Endothelial cell (in vitro differentiated cells): ENCODE measurements at regions not wholly inside any gene's neighbourhood (a gene's known extent, or its start where the extent isn't known, plus 50 kb on each side); places are given as distances from the start of the nearest gene placed in this dataset.

Experiments
- DNase-seq: peaks from one replicate; pipeline ENCODE4 v3.0.0; 2021; ENCODE audit warnings: low spot score
- H3K27ac Mint-ChIP-seq: one replicate; pipeline ENCODE4 v1.8.0; 2021; ENCODE audit warnings: mixed read lengths, inconsistent platforms; ENCODE audit not compliant: unreplicated experiment
- H3K27me3 Mint-ChIP-seq: one replicate; pipeline ENCODE4 v1.8.0; 2021; ENCODE audit warnings: mild to moderate bottlenecking, moderate library complexity, mixed read lengths, inconsistent platforms; ENCODE audit not compliant: unreplicated experiment
- H3K36me3 Mint-ChIP-seq: one replicate; pipeline ENCODE4 v1.8.0; 2021; ENCODE audit warnings: mild to moderate bottlenecking, low read depth, mixed read lengths, inconsistent platforms; ENCODE audit not compliant: unreplicated experiment
- H3K4me1 Mint-ChIP-seq: one replicate; pipeline ENCODE4 v1.8.0; 2021; ENCODE audit warnings: mild to moderate bottlenecking, mixed read lengths, inconsistent platforms; ENCODE audit not compliant: unreplicated experiment
- H3K4me3 Mint-ChIP-seq: one replicate; pipeline ENCODE4 v1.8.0; 2021; ENCODE audit warnings: mild to moderate bottlenecking, mixed read lengths, inconsistent platforms; ENCODE audit not compliant: unreplicated experiment
- H3K9me3 Mint-ChIP-seq: one replicate; pipeline ENCODE4 v1.8.0; 2021; ENCODE audit warnings: mixed read lengths, inconsistent platforms; ENCODE audit not compliant: unreplicated experiment
- TF ChIP-seq, protein P1 (sequence below): fragments of 200-600 bp; sonication (generic); IDR thresholded peaks from one replicate; pipeline ENCODE4 v1.5.0; 2021; ENCODE audit warnings: antibody characterized with exemption; ENCODE audit not compliant: unreplicated experiment

DNA sequence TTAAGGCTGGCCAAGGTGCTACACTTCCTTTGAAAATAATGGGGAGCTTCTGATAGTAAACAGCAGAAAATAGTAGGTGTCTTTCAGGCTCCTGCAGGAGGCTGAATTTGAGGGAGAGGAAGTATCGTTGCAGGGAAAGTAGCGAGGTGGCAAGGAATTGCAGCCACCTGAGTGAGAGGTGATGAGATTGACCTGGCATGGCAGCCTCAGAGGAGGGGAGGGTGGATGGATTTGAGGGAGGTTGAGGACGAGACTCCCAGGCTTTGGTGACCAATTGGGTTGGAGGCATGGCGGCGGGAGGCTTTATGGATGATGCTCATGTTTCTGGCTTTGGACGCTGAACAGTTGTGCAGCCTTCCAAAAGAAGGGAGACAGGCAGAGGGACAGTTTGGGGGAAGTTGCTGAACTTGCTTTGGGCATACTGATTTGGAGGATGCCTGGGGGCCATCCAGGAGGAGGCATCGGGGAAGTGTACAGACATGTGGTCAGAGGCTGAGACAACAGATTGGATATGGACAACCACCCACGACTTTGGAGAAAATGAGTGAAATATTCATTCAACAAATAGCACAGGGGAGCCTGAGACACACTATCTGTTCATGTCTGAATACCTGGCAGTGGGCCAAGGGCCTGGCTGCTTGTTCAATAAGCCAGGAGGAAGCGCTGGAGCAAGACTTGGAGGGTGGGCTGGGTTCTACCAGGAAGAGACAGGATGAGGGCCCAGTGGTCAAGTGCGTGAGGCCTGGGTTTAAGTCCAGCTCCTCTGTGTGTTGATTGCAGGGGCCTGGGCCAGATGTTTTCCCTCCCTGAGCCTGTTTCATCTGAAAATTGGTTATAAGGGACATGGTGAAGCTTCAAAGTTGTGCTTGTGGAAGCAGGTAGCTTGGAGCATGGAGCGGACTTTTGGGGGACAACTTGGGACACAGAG lies 113.2 kb downstream of the CEBPB start:
- peaks cover 6% of the 10 kb centered on the region for H3K36me3 Mint-ChIP-seq
- no peak for DNase-seq
- peak overlapping the region; percentile 23 for H3K4me3 Mint-ChIP-seq
- TF ChIP-seq, protein P1, sequence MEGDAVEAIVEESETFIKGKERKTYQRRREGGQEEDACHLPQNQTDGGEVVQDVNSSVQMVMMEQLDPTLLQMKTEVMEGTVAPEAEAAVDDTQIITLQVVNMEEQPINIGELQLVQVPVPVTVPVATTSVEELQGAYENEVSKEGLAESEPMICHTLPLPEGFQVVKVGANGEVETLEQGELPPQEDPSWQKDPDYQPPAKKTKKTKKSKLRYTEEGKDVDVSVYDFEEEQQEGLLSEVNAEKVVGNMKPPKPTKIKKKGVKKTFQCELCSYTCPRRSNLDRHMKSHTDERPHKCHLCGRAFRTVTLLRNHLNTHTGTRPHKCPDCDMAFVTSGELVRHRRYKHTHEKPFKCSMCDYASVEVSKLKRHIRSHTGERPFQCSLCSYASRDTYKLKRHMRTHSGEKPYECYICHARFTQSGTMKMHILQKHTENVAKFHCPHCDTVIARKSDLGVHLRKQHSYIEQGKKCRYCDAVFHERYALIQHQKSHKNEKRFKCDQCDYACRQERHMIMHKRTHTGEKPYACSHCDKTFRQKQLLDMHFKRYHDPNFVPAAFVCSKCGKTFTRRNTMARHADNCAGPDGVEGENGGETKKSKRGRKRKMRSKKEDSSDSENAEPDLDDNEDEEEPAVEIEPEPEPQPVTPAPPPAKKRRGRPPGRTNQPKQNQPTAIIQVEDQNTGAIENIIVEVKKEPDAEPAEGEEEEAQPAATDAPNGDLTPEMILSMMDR, result no peak
- peaks cover 50% of the 10 kb centered on the region for H3K4me1 Mint-ChIP-seq
- H3K9me3 Mint-ChIP-seq, result no peaks in the 10 kb centered on the region
- H3K27me3 Mint-ChIP-seq, result peaks cover 4% of the 10 kb centered on the region
- H3K27ac Mint-ChIP-seq, result peak overlapping the region; percentile 34

DNA sequence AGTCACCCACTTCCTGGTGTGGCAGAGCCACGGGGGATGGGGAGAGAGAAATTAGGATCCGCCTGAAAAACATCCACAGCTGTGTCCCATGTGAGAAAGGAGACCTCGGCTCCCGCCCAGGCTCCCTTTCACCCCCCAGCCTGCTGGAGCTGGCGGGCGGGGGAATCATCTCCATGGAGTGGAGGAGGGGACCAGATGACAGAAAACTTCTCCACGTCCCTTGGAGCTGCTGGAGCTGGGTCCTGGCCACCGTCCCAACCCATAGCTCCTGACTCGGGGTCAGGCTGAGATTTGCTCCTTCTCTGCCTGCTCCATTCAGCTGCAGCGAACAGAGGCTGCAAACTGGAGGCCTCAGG lies 113.8 kb downstream of the CEBPB start:
- no peak overlapping the region for H3K4me3 Mint-ChIP-seq
- DNase-seq, result no peak
- TF ChIP-seq, protein P1, result no peak
- peaks cover 6% of the 10 kb centered on the region for H3K36me3 Mint-ChIP-seq
- peaks cover 3% of the 10 kb centered on the region for H3K27me3 Mint-ChIP-seq
- no peak overlapping the region for H3K27ac Mint-ChIP-seq
- no peaks in the 10 kb centered on the region for H3K9me3 Mint-ChIP-seq
- H3K4me1 Mint-ChIP-seq, result peaks cover 52% of the 10 kb centered on the region

DNA sequence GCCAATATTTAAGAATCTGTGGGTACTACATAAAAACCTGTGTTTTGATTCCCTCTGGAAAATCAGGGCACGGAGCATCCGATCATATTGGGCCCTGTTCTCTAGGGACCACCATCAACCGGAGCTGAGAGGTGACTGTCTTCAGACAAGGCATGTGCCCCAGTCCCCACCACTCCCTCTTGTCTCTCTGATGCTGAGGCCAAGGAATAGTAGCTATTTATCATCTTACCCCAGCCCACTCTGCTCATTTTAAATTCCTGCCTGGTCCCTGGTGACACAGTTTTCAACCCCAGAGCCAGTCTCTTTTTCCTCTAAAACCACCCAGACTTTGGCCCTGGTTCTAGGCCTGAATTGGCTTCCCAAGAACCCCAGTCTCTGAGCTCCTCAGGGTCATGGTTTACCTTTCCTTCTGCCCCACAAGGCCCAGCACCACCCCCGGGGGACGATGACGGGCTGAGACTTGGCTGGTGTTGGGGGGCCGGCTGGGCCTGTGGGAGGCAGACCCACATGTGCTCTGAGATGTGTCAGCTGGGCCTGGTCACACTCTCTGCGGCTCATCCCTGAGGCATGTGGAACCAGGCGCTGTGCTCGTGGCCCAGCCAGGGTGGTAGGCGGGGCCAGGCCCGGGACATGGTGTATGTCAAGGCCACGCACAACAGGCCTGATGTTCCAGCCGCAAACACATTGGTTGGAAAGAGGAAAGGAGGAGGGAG lies 114.4 kb downstream of the CEBPB start:
- Mint-ChIP-seq H3K36me3 (peaks cover 6% of the 10 kb centered on the region), H3K4me1 (peaks cover 54% of the 10 kb centered on the region), H3K27ac (no peak overlapping the region), H3K9me3 (no peaks in the 10 kb centered on the region), H3K4me3 (no peak overlapping the region), H3K27me3 (peaks cover 3% of the 10 kb centered on the region)
- DNase-seq, result no peak
- TF ChIP-seq, protein P1, result no peak

DNA sequence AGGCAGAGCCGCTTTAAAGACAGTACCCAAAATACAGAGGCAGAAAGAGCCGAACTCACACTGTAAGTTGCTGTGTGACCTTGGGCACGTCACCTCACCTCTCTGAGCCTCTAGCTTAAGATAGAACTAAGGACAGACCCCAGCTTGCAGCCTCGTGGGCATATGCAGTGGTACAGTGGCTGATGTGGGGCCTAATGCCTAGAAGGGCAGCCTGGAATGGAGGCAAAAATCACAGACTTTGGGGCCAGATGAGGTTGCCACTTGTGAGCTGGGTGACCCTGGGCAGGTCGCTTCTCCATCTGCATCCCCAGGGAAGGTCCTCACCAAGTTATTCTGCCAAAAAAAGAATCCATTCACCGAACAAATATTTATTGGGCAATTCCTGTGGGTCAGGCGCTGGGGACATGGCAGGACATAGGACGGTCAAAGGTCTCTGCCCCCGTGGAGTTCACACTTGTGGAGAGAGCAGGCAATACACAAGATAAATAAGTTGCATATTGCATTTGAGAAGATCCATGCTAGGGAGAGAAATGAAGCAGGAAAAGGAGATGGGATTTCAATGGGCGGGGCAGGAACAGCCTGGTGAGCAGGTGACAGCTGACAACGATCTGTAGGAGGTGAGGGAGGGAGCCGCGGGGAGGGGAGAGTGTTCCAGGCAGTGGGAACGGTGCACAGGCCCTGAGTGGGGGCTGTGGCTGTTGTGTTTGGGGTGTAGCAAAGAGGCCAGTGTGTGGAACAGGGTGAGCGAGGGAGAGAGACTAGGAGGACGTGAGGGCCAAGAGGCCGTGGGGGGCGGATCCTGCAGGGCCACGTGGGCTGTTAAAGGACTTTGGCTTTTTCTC lies 115.2 kb downstream of the CEBPB start:
- TF ChIP-seq, protein P1, result no peak
- Mint-ChIP-seq H3K4me3 (no peak overlapping the region), H3K36me3 (peaks cover 6% of the 10 kb centered on the region), H3K27ac (peak overlapping the region; percentile 73), H3K27me3 (peaks cover 4% of the 10 kb centered on the region), H3K4me1 (peaks cover 54% of the 10 kb centered on the region), H3K9me3 (no peaks in the 10 kb centered on the region)
- DNase-seq, result no peak
